ENCODE measurements at regions not wholly inside any gene's neighbourhood (a gene's known extent, or its start where the extent isn't known, plus 50 kb on each side); places are given as distances from the start of the nearest gene placed in this dataset.

GRCh38 chr18:2466978-2467377 is 104.3 kb downstream of the METTL4 start:
- TF ChIP-seq CTCF (IDR thresholded peaks at IDR 0.05; ENCODE audit: low read depth, low read length) (no peak), MYC (IDR thresholded peaks at IDR 0.05; ENCODE audit: low read depth, low read length) (no peak), POLR2A (IDR thresholded peaks at IDR 0.05; ENCODE audit: extremely low read depth, insufficient read length) (no peak), MAX (IDR thresholded peaks at IDR 0.05; ENCODE audit: low read depth, low read length) (no peak)
- H3K4me3 ChIP-seq (ENCODE audit: low read depth, low read length): no peak overlapping the region
- no peak for DNase-seq (ENCODE audit: low read depth)

GRCh38 chr18:2468051-2468450 is 103.3 kb downstream of the METTL4 start:
- DNase-seq (ENCODE audit: low read depth): no peak
- TF ChIP-seq POLR2A (IDR thresholded peaks at IDR 0.05; ENCODE audit: extremely low read depth, insufficient read length) (no peak), CTCF (IDR thresholded peaks at IDR 0.05; ENCODE audit: low read depth, low read length) (no peak), MYC (IDR thresholded peaks at IDR 0.05; ENCODE audit: low read depth, low read length) (no peak), MAX (IDR thresholded peaks at IDR 0.05; ENCODE audit: low read depth, low read length) (no peak)
- H3K4me3 ChIP-seq (ENCODE audit: low read depth, low read length): no peak overlapping the region

- TF ChIP-seq CTCF (IDR thresholded peaks at IDR 0.05; ENCODE audit: low read depth, low read length): peak; percentile 17
- no peak for TF ChIP-seq MYC (IDR thresholded peaks at IDR 0.05; ENCODE audit: low read depth, low read length)
- no peak for TF ChIP-seq POLR2A (IDR thresholded peaks at IDR 0.05; ENCODE audit: extremely low read depth, insufficient read length)
- no peak for TF ChIP-seq MAX (IDR thresholded peaks at IDR 0.05; ENCODE audit: low read depth, low read length)
- DNase-seq (ENCODE audit: low read depth): peak; percentile 14
- no peak overlapping the region for H3K4me3 ChIP-seq (ENCODE audit: low read depth, low read length)
Observed at GRCh38 chr18:2471523-2471922, 99.8 kb downstream of the METTL4 start.

- no peak for DNase-seq (ENCODE audit: low read depth)
- no peak for TF ChIP-seq CTCF (IDR thresholded peaks at IDR 0.05; ENCODE audit: low read depth, low read length)
- no peak for TF ChIP-seq MYC (IDR thresholded peaks at IDR 0.05; ENCODE audit: low read depth, low read length)
- TF ChIP-seq POLR2A (IDR thresholded peaks at IDR 0.05; ENCODE audit: extremely low read depth, insufficient read length): no peak
- TF ChIP-seq MAX (IDR thresholded peaks at IDR 0.05; ENCODE audit: low read depth, low read length): no peak
- H3K4me3 ChIP-seq (ENCODE audit: low read depth, low read length): no peak overlapping the region
Observed at GRCh38 chr18:2478662-2479061, 92.6 kb downstream of the METTL4 start.

GRCh38 chr18:2480536-2480935 is 90.8 kb downstream of the METTL4 start:
- TF ChIP-seq CTCF (IDR thresholded peaks at IDR 0.05; ENCODE audit: low read depth, low read length) (no peak), MYC (IDR thresholded peaks at IDR 0.05; ENCODE audit: low read depth, low read length) (no peak), MAX (IDR thresholded peaks at IDR 0.05; ENCODE audit: low read depth, low read length) (no peak), POLR2A (IDR thresholded peaks at IDR 0.05; ENCODE audit: extremely low read depth, insufficient read length) (no peak)
- DNase-seq (ENCODE audit: low read depth): no peak
- no peak overlapping the region for H3K4me3 ChIP-seq (ENCODE audit: low read depth, low read length)
